Activated CD8-positive, alpha-beta memory T cell treated with anti-CD3 and anti-CD28 coated beads for 24 hours (primary cell): ENCODE measurements at regions not wholly inside any gene's neighbourhood (a gene's known extent, or its start where the extent isn't known, plus 50 kb on each side); places are given as distances from the start of the nearest gene placed in this dataset.

Experiments used
- DNase-seq: peaks from one replicate; pipeline ENCODE4 v3.0.0-alpha.2; 2020

DNA sequence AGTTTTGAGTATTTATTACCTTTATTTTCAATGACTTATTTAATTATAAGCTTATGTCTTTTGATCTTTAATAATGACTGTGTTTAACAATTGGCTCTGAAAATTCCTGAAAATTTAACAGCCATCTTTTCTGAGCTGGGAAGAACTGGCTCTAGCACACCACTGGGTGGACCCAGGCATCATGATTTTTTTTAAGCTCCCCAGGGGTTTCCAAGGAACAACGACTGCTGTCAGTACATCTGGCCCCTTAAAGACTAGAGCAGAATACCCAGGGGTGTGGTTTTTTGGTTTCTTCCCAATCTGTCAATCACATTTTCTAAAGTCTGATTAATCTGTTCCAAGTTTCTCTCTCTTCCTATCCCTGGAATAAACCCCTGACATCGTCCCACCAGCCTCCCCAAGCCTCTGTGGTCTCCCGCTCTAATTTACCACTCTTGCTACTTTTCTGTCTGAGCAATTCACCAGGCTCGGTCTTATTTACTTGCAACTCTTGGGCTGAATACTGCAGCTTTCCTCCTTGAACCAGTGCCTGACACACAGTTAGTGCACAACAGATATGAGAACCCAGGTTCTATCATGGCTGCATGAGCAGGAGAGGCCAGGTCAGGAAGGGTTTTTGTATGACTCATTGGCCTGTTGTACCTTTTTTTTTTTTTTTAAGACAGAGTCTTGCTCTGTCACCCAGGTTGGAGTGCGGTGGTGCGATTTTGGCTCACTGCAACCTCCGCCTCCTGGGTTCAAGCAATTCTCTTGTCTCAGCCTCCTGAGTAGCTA lies 321.9 kb downstream of the ZSWIM6 start:
- no peak for DNase-seq

DNA sequence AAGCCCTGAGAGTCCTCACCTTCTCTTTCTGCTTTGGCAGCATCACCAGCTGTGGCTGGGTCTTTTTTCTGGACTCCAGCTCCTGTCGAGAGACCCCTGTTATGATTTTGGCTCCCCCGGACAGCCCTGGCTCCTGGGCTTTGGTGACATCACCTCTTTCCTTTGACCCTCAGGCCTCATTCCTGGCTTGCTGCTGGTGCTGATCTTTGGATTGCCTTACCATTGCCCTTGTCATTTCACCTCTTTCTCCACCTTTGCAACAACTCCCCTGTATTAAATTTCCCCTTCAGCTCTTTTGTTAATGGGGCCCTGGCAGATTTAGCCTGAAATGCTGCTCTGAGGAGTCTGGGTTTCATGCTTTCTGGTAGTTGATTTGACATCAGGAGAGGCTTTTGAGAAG lies 322.8 kb downstream of the ZSWIM6 start:
- no peak for DNase-seq

DNA sequence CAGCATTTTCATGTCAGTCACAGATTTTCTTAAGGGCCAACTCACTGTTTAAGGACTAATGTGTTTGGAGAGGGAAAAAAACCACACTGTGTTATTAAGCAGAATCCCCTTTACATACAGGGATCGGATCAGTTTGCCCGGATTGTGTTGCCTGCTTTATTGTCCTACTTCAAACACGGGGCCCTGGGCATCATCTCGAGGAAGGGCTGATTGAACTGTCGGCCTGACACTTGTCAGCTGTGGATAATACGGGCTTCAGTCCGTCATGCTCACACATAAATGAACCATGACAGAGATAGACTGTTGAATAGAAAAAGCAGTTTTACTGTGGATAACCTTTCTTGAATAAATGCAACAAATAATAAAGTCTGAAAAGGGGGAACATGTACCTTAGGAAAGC lies 325.0 kb downstream of the ZSWIM6 start:
- DNase-seq: no peak

DNA sequence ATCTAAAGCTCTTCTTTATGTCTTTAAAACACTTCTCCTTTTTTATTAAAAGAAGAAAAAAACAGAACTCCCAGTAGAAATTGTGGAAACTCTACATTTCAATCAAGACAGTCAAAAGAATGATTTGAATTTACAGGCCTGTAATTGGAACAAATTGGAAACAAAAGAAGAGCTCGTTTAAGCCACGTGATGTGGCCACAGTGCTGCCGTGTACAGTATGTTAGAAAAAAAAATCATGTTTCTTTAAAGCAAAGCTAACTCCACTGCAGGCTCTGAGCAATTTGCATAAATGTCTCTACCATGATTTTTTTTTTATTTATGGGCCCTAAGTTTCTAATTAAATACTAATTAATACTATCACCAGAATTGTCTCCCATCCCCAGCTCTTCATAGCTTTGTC lies 325.6 kb downstream of the ZSWIM6 start:
- no peak for DNase-seq

DNA sequence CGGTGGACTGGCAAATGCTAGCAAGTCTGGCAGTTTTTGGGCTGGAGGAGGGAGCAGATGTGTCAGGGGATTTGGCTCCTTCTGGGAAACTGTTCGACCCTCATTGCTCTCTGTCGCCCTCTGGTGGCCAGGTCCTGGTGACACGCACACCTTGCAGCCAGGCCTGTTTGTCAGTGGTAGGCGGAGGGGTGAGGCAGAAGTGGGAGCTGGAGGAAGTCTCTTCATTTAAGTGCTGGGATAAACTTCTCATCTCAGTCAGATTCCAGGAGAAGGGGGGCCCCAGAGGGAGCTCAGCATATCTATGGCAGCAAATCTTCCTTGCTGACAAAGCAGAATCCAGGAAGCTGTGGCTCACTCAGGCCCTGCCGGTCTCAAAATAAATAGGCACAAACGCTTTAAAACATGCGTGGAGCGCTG lies 326.5 kb downstream of the ZSWIM6 start:
- peak; percentile 95 for DNase-seq

DNA sequence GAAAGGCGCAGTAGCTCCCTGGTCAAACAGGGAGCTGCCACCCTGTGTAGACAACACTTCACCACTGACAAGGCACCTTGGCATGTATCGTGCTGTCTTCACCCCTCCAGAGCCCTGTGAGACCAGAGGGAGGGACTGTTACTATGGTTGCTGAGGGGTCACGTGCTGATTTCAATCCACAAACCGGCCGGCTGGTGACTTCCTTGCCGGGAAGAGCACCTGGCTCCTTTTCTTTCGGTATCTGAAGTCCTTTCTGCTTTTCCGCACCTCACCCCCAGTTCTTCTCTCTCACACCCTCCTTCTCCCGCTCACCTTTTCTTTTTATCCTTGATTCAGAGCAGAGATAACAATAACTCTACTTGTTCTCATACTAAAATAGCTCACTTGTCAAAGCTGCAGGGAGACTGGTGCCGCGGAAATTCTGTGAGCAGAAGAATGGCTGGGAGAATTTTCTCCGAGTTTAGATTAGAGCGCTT lies 327.2 kb downstream of the ZSWIM6 start:
- DNase-seq: no peak

DNA sequence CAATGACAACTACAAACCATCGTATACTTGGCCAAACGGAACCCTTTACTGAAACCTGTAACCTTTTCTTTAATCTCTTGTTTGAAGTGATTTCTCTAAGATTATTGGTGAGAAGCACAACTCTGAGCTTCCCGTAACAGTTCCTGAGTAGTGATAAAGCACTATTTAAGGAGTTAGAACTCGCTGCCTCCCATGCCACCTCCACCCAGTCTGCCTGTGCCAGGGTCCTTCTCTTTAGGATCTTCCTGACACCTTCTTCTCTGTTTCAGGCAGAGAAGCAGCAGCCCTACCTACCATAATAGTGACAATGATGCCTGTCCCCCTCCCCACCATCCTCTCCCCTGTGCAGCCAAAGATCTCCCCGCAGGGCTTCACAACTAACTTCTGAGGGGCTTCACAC lies 330.6 kb downstream of the ZSWIM6 start:
- no peak for DNase-seq

DNA sequence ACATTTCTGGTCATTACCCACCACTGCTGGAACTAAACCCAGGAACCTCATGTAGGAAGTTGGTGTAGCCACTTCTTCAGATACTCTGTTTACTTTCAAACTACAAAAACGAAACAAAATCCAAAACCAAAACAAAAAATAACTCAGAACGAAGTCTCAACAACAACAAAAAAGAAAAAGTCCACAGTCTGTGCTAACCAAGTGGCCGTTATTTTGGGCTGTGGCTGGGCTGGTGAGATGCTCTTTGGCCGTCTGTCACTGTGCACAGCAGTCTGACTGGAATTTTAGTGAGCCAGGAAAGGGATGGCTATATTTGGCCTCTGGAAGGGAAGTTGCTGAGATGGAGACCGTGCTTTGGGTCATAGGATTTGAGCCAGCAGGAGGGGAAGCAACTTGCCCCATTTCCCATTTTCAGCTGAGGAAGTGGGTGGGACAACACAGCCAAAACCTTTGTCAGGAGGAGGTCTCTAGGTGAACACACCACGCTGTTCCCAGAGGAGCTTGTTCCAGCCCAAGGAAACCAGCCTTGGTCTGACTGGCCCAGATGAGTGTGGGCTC lies 334.1 kb downstream of the ZSWIM6 start:
- no peak for DNase-seq

DNA sequence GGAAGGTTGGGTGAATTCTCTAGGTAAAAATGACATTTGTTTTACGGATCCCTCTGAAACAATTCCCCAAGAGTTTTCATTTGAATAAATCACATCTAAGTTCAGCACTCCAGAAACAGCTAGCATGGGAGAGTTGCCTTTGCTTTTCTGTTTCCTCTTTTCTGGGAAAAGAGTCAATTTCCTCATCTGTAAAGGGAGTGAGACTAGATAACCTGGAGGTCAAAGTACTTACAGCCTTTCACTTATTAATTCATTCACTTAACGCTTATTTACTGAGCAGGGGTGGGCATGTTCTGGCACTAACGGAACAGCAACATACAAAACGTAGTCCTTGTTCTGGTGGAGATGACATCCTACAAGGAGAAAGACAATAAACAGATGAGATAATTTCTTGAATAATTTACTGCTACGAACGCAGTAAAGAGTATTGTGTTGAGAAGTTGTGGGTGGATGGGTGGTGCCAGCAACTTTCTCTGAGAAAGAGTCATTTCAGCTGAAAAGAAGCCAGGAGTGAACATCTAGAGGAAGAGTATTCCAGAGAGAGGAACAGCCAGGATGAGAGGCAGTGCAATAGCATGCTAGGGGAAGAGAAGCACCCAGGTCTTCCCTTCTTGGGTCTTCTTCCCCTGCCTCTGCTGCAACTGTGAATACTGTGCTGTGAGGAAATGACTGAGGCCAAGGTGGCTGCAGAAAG lies 335.6 kb downstream of the ZSWIM6 start:
- no peak for DNase-seq

DNA sequence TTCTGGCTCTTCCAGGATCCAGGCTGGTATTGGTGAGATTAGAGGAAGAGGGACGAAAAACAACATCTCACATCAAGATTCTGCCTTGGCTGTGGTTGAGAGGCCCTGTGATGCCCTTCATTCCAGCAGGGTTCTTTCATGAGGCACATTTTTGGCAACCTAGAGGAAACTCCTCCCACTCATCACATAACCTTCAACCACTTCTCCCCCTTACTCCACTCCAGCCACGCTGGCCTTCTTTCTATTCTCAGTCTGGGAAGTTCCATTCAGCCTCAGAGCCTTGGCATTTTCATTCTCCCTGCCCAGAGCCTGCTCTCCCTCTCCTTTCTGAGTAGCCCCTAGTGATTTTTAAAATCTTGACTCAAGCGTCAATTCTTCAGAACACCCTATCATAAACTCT lies 337.5 kb downstream of the ZSWIM6 start:
- no peak for DNase-seq

DNA sequence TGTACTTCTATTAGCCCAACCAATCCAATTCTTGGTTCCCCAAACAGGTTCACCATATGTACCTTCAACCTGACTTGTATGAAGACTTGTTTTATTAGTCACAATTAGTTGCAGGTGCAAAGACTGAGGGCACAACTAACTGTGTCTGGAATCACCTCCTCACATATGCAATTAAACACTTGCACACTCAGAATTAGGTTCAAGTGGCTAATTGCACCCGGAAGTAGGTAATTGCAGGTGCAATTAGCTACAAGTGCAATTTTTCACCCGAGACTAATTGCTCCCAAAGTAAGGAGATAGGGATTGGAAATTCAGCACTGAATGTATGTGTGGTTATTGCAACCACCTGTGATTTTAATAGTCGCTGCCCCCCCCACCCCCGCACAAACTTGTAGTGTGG lies 338.9 kb downstream of the ZSWIM6 start:
- DNase-seq: no peak

DNA sequence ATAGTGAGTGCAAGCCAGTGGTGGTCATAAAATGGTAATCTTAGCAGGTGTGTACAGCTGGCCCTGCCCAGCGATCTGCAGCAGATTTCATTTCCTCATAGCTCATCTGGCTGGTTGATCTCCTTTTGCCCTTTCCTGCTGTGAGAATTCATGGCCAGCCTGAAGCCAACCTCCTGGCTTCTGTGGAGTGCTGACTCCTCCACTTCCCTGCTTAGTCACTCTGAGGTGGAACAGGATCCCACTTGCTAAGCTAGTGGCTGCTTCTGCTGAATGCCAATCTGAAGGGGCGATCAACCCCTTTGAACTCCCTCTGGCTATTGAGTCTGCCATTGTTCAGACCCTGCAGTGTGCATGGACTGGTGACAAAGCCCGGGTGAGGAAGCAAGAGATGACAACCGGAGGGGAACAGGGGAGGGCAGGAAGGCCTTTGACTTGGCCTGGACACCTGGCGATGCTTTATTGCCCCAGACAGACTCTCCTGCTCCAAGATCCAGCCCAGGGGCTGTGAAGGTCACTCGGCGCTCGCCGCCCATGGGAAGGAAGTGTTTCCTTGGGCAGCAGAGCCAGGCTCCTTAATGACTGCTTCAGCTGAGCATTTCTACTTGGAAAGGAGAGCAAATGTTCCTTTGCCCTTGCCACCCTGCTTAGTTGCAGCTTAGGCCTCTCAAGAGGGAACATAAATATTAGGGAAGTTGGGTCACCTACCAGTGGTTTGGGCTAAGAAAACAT lies 341.1 kb downstream of the ZSWIM6 start:
- no peak for DNase-seq

DNA sequence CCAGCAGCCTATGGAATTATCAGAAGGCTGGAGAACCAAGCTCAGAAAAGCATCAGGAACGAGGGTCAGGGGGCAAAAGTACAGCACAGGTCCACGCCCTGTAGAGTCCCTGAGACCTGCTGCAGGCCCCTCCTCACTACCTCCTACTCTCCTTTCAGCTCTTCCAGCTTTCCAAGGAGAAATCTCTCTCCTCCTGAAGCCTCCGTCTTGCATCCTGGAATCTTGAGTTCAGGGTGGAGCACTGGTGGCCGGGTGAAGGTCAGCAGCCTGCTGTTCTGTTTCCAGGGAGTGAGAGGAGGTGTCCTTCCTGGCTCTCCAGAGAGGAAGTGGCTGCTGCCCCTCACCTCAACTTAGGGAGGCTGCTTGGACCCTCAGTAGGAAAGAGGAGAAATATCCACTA lies 342.3 kb downstream of the ZSWIM6 start:
- no peak for DNase-seq

DNA sequence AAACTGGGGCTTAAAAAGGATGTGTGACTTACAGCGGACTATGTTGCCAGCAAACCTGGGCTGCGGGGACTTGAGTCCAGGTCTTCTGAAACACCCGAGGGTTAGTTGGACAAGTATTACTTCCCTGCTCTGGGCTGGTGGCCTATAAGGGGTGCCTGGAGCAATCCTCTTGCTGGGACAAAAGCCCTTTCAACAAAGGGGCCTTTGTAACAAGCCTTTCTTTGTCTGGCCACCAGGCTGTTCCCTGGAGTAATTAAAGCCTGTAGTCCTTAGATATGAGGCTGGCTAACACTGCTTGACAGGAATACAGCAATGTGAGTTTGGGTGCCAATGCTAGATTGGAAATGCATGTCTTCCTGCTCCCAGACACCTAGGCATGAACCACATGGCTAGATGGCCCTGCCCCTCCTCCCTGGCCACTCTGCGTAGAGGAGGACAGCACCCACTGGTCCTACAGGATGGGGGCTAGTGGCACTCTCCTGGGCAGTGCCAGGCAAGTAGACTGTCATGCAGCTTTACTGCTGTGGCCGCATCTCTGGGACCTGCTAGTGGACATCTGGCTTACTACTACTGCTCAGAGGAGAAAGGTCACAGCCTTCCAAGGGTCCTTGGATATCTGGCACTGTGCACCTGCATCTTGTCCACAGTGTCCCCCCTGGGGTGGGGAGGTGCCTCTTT lies 343.1 kb downstream of the ZSWIM6 start:
- DNase-seq: no peak

DNA sequence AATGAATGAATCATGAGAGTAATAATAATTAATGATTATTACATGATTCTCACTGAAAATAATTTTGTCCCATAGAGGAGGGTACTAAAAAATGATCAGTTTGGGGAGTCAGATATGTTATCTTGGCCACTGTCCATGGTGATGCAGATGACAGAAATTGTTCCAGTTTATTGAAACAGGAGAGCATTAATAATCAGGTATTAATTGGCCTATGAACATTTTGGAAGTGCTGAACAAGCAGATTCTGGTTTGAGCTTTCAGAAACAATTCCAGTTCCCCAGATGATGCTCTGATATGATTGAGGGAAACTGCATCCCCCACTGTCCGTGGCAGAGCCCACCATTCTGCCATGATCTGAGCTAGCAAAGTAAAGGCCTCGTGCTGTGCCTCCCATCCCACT lies 345.2 kb downstream of the ZSWIM6 start:
- DNase-seq: no peak

DNA sequence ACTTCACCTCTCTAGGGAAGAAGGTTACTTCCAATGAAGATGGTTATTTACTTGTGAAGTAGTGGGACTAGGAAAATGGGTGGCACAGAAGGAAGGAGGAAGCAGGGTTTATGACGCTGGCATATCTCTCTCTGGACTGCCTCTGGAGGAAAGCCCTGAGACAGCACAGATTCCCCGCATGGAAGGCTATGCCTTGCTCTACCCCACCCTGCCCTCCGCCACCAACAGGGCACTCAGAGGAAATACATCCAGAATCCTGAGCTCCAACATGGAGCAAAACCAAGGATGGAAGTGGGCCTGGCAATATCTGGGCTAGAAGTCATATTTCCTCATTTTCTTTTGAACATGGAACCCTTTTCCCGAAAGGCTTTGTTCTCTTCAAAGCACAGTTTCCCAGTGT lies 346.9 kb downstream of the ZSWIM6 start:
- no peak for DNase-seq

DNA sequence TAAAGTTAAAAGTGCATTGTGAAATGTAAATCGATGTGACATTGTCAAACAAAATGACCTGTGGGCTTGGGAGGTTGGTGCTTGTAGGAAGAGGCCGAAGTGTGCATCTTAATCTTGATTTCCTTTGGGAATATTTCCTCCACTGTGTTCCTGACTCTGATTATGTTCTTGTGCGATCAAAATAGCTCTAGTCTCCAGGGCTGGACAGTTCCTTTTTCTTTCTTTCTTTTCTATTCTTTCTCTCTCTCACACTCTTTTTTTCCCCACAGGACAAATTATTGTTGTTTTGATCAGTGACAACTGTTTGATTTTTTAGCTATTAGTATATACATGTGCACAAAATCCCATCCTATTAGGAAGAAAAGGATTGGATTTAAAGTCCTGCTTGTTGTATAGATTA lies 347.5 kb downstream of the ZSWIM6 start:
- DNase-seq: no peak

DNA sequence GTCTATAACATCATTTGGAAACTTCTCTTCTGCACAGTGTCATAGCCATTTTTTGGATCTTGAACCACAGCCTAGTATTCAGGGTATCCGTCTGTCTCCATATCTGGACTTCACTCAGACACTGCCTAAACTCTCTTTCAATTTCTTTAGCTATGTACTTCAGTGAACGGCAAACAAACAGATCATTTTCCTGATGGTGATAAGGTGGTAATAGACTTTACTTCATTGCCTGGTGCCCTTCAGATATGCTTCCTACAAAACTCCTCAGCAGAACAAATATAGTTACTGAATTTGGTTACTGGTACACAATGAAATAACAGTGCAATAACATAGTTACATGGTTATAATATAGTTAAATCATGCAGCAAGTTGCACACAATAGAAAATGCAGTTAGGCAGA lies 348.2 kb downstream of the ZSWIM6 start:
- DNase-seq: no peak

DNA sequence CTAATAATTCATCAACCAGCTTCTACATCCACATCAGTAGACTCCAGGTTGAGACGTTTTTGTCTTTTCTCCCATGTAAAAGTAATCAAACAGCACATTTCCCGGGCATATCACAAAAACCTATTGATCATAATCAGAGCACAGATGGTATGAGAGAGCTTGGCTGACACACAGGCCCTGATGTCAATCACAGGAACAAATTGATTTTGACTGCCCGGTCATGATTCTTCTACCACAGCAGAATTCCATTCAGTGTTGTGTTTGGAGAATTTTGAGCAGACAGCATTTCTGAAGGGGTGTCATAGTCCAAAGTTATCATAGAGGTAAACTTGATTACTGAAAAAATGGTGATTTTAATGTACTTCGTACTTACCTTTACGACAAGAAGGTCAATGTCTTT lies 351.1 kb downstream of the ZSWIM6 start:
- DNase-seq: no peak

DNA sequence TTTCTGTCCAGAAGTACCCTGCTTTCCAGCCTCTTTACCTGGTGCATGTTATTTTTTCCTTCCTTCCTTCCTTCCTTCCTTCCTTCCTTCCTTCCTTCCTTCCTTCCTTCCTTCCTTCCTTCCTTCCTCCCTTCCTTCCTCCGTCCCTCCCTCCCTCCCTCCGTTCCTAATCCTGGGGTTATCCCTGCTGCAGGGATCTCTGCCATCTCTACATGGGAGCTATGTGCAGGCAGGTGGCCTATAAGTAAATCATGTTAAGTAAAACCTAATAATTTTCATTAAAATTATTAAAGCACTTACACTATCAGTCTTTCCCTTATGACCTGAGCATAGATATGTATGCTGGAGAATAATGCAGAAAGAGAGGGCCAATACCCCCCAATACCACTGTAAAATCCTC lies 351.9 kb downstream of the ZSWIM6 start:
- no peak for DNase-seq

DNA sequence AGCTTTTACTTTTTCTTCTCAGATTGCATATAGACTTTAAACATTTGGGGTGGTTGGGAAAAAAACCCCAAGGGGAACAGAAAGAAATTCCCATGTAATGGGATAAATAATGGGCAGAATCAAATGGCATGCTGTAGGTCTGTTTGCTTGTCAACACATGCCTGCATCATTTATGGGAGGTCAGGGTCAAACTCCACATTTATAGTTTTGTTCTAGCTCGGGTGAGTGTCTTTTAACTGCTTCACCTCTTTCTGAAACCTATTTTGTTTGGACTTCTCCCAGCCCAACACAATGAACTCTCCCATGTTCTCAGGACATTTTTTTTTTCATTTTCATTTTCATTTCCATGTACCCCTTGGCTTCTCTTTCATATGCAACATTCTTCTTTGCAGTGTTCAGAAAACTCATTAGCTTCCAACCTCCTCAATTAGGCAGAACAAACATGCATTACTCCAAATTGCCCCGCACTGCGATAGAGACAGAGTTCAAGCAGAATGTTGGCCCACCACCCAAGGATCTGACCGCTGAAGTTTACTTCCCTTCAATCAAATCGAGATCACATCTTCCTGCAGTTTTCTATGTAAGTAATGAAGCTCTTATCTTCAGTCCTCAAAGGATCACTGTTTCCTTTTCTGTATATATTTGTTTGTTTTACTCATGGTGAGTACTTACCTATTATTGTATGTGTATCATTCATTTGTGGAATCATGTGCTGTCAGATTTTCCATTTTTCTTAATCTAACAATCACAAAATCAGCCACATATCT lies 354.6 kb downstream of the ZSWIM6 start:
- DNase-seq: no peak

DNA sequence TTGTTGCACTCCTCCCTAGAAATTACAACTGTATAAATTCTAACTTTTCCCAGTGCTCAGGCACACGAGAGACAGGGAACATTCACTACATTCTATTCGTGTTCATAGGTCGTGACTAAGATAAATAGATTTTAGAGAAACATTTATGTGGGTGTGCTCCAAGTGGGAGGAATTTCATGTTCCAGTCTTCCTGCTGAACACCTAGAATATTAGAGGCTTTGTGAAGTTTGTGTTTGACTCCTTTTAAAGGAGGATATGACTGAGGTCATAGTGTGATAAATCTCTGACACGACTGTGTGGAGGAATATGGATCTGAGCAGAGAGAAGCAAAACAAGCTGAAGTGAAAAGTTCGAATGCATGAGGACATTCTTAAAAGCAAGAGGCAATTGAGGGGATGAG lies 355.3 kb downstream of the ZSWIM6 start:
- DNase-seq: no peak
